22Rv1 (cell line): ENCODE measurements at regions not wholly inside any gene's neighbourhood (a gene's known extent, or its start where the extent isn't known, plus 50 kb on each side); places are given as distances from the start of the nearest gene placed in this dataset.

Experiments used
- H3K27ac ChIP-seq: fragments of 450-650 bp; 2 replicates; pipeline ENCODE4 v1.5.1; 2017
- ZFX ChIP-seq: fragments of 450-650 bp; IDR thresholded peaks from 2 replicates; pipeline ENCODE4 v1.6.1; 2017; ENCODE audit warnings: antibody characterized with exemption, borderline replicate concordance
- TF ChIP-seq, protein P1 (sequence below): fragments of 450-650 bp; IDR thresholded peaks from 2 replicates; pipeline ENCODE4 v1.5.1; 2017; ENCODE audit warnings: mild to moderate bottlenecking

GRCh38 chr4:53801373-53801772 lies 210.1 kb upstream of the LNX1 start:
- TF ChIP-seq, protein P1, sequence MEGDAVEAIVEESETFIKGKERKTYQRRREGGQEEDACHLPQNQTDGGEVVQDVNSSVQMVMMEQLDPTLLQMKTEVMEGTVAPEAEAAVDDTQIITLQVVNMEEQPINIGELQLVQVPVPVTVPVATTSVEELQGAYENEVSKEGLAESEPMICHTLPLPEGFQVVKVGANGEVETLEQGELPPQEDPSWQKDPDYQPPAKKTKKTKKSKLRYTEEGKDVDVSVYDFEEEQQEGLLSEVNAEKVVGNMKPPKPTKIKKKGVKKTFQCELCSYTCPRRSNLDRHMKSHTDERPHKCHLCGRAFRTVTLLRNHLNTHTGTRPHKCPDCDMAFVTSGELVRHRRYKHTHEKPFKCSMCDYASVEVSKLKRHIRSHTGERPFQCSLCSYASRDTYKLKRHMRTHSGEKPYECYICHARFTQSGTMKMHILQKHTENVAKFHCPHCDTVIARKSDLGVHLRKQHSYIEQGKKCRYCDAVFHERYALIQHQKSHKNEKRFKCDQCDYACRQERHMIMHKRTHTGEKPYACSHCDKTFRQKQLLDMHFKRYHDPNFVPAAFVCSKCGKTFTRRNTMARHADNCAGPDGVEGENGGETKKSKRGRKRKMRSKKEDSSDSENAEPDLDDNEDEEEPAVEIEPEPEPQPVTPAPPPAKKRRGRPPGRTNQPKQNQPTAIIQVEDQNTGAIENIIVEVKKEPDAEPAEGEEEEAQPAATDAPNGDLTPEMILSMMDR = no peak
- TF ChIP-seq ZFX = no peak
- no peak overlapping the region for H3K27ac ChIP-seq

DNA sequence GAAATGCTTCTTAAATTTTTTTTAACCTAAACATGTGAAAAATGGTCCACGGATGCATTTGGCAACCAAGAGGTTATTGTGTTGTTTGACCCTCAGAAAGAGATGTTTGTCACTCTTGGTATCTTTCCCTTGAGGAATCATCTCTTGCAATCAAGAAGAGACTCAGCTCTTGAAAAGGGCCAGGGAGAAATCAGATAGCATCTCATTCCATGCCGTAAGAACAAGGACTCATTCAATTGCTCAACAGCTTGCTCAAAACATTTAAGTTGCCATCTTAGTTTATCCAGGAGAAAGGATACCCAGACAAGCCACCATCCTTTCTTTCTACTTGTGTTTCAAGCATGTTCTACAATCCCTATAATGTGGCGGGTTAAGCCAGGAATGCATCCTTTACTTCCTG lies 209.5 kb upstream of the LNX1 start:
- no peak overlapping the region for H3K27ac ChIP-seq
- TF ChIP-seq ZFX = no peak

- no peak overlapping the region for H3K27ac ChIP-seq
- TF ChIP-seq ZFX = no peak
- TF ChIP-seq, protein P1 = no peak
Measured at GRCh38 chr4:53793096-53793495, 201.8 kb upstream of the LNX1 start.

DNA sequence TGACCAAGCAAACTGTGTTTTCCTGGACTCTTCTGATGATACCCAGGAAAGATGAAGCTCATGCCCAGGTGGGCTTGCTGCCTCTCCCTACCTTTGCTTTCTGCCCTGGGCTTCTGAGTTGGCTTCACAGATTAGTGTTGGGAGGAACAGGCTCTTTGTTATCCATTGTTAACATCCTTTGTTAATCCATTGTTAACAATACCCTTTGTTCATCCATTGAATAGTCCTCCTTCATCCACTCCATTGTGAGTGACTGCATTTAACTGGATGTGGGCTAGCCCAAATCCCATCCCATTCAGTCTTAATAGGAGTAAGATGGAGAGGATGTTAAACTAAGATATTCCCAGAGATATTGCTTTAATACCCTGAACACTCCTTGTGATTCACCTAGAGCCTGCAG lies 199.0 kb upstream of the LNX1 start:
- TF ChIP-seq, protein P1 = no peak
- no peak for TF ChIP-seq ZFX
- no peak overlapping the region for H3K27ac ChIP-seq

GRCh38 chr4:53788621-53789020 lies 197.3 kb upstream of the LNX1 start:
- no peak for TF ChIP-seq ZFX
- TF ChIP-seq, protein P1 = no peak
- H3K27ac ChIP-seq = no peak overlapping the region

DNA sequence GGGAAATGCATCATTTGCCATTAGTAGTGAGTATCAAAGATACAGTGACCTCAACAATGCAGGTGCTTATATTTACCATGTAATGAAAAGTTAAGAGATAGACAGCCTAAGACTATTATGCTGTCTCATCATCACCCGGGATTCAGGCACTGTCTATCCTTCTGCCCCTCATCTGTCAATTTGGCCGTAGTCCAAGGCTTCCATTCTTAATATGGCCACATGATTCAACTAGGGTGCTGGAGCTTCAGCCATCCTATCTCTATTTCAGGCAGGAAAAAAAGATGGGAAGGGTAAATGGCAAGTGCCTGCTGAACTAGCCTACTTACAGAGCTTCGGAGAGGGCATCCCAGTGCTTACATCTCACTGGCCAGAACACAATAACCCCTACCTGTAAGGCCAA lies 196.7 kb upstream of the LNX1 start:
- H3K27ac ChIP-seq = no peak overlapping the region
- TF ChIP-seq, protein P1 = no peak
- TF ChIP-seq ZFX = no peak

GRCh38 chr4:53786632-53787031 lies 195.3 kb upstream of the LNX1 start:
- no peak overlapping the region for H3K27ac ChIP-seq
- TF ChIP-seq, protein P1 = no peak
- no peak for TF ChIP-seq ZFX

DNA sequence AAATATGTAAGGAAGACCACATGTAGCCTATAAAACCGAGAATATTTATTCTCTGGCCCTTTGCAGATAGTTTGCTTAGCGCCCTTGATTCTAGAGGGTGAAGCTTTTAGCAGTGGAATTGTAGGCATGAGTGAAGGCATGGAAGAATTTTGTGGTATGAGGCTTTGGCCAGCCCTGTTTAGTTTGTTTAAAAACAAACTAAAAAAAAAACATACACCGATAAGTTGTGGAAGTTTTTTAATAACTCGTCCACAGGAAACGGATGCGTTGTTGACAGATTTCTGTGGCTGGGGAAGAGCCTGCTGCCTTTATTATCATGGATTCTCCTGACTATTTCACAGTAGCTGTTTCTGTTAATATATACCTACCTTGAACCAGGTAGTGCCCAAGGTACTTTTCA lies 194.7 kb upstream of the LNX1 start:
- TF ChIP-seq ZFX = no peak
- TF ChIP-seq, protein P1 = no peak
- no peak overlapping the region for H3K27ac ChIP-seq
